ENCODE measurements at regions not wholly inside any gene's neighbourhood (a gene's known extent, or its start where the extent isn't known, plus 50 kb on each side); places are given as distances from the start of the nearest gene placed in this dataset.

- no peak overlapping the region for H3K4me2 ChIP-seq (ENCODE audit: extremely low read depth, insufficient read depth, low read length)
- TF ChIP-seq EZH2 (IDR thresholded peaks at IDR 0.05; ENCODE audit: low read length, missing control alignments): no peak
- TF ChIP-seq CTCF (conservative IDR thresholded peaks at IDR 0.05 in 1 of 2, IDR thresholded peaks at IDR 0.05 in 1 of 2; ENCODE audit: low read depth in 1 of 2, low read length in 2 of 2): no peak
- no peak overlapping the region for H2AFZ ChIP-seq (ENCODE audit: low read length)
- no peaks in the 10 kb centered on the region for H3K9me3 ChIP-seq (ENCODE audit: control insufficient read depth, insufficient read depth, low read depth, low read length)
- no peak for DNase-seq (ENCODE audit: low read depth in 2 of 2)
- H3K9ac ChIP-seq (ENCODE audit: insufficient read depth, low read length): no peak overlapping the region
- no peak overlapping the region for H3K27ac ChIP-seq (ENCODE audit: insufficient read depth, low read length)
- H3K4me3 ChIP-seq (replicated peaks in 1 of 4; ENCODE audit: control extremely low read depth in 1 of 4, insufficient read depth in 1 of 4, low read depth in 3 of 4, low read length in 4 of 4): no peak overlapping the region
- no peaks in the 10 kb centered on the region for H3K4me1 ChIP-seq (ENCODE audit: control insufficient read depth, extremely low read depth, insufficient read depth, low read length)
- no peaks in the 10 kb centered on the region for H3K27me3 ChIP-seq (ENCODE audit: control insufficient read depth, insufficient read depth, low read length)
- H3K36me3 ChIP-seq (ENCODE audit: control insufficient read depth, insufficient read depth, low read length): no peaks in the 10 kb centered on the region
- H4K20me1 ChIP-seq (ENCODE audit: control insufficient read depth, extremely low read depth, insufficient read depth, low read length): no peaks in the 10 kb centered on the region
- no peaks in the 10 kb centered on the region for H3K79me2 ChIP-seq (ENCODE audit: control insufficient read depth, insufficient read depth, low read length)
These were observed 149.6 kb upstream of the C1orf87 start for GRCh38 chr1:60223158-60223557.

GRCh38 chr1:60222360-60223115 is 149.0 kb upstream of the C1orf87 start:
- TF ChIP-seq CTCF (conservative IDR thresholded peaks at IDR 0.05 in 1 of 2, IDR thresholded peaks at IDR 0.05 in 1 of 2; ENCODE audit: low read depth in 1 of 2, low read length in 2 of 2): no peak
- no peak for TF ChIP-seq EZH2 (IDR thresholded peaks at IDR 0.05; ENCODE audit: low read length, missing control alignments)

GRCh38 chr1:60213253-60213652 is 139.7 kb upstream of the C1orf87 start:
- Histone ChIP-seq H3K27ac (ENCODE audit: insufficient read depth, low read length) (no peak overlapping the region), H3K4me1 (ENCODE audit: control insufficient read depth, extremely low read depth, insufficient read depth, low read length) (no peaks in the 10 kb centered on the region), H3K4me3 (replicated peaks in 1 of 4; ENCODE audit: control extremely low read depth in 1 of 4, insufficient read depth in 1 of 4, low read depth in 3 of 4, low read length in 4 of 4) (no peak overlapping the region), H3K79me2 (ENCODE audit: control insufficient read depth, insufficient read depth, low read length) (no peaks in the 10 kb centered on the region), H3K9ac (ENCODE audit: insufficient read depth, low read length) (no peak overlapping the region), H3K4me2 (ENCODE audit: extremely low read depth, insufficient read depth, low read length) (no peak overlapping the region), H4K20me1 (ENCODE audit: control insufficient read depth, extremely low read depth, insufficient read depth, low read length) (no peaks in the 10 kb centered on the region), H3K36me3 (ENCODE audit: control insufficient read depth, insufficient read depth, low read length) (no peaks in the 10 kb centered on the region), H3K9me3 (ENCODE audit: control insufficient read depth, insufficient read depth, low read depth, low read length) (no peaks in the 10 kb centered on the region), H2AFZ (ENCODE audit: low read length) (no peak overlapping the region), H3K27me3 (ENCODE audit: control insufficient read depth, insufficient read depth, low read length) (no peaks in the 10 kb centered on the region)
- DNase-seq (ENCODE audit: low read depth in 2 of 2): no peak
- no peak for TF ChIP-seq EZH2 (IDR thresholded peaks at IDR 0.05; ENCODE audit: low read length, missing control alignments)
- no peak for TF ChIP-seq CTCF (conservative IDR thresholded peaks at IDR 0.05 in 1 of 2, IDR thresholded peaks at IDR 0.05 in 1 of 2; ENCODE audit: low read depth in 1 of 2, low read length in 2 of 2)

More at GRCh38 chr1:60222360-60223115, 149.0 kb upstream of the C1orf87 start:
- Histone ChIP-seq H3K4me3 (replicated peaks in 1 of 4; ENCODE audit: control extremely low read depth in 1 of 4, insufficient read depth in 1 of 4, low read depth in 3 of 4, low read length in 4 of 4) (no peak overlapping the region), H3K4me1 (ENCODE audit: control insufficient read depth, extremely low read depth, insufficient read depth, low read length) (no peaks in the 10 kb centered on the region), H3K36me3 (ENCODE audit: control insufficient read depth, insufficient read depth, low read length) (no peaks in the 10 kb centered on the region), H3K9ac (ENCODE audit: insufficient read depth, low read length) (no peak overlapping the region), H3K27ac (ENCODE audit: insufficient read depth, low read length) (no peak overlapping the region), H4K20me1 (ENCODE audit: control insufficient read depth, extremely low read depth, insufficient read depth, low read length) (no peaks in the 10 kb centered on the region), H3K79me2 (ENCODE audit: control insufficient read depth, insufficient read depth, low read length) (no peaks in the 10 kb centered on the region), H3K4me2 (ENCODE audit: extremely low read depth, insufficient read depth, low read length) (no peak overlapping the region), H2AFZ (ENCODE audit: low read length) (no peak overlapping the region), H3K27me3 (ENCODE audit: control insufficient read depth, insufficient read depth, low read length) (no peaks in the 10 kb centered on the region), H3K9me3 (ENCODE audit: control insufficient read depth, insufficient read depth, low read depth, low read length) (no peaks in the 10 kb centered on the region)
- no peak for DNase-seq (ENCODE audit: low read depth in 2 of 2)

Measured in fibroblast of lung (primary cell).